ENCODE measurements at regions not wholly inside any gene's neighbourhood (a gene's known extent, or its start where the extent isn't known, plus 50 kb on each side); places are given as distances from the start of the nearest gene placed in this dataset.
A peak's percentile ranks its signal among the peaks of the same experiment; 100 is the strongest.

- Histone ChIP-seq H3K27me3 (no peaks in the 10 kb centered on the region), H3K4me1 (peaks cover 0 to 89% of the 10 kb centered on the region in 2 donors), H3K4me3 (no peak overlapping the region), H3K27ac (peak overlapping the region; percentile 34 to 85), H3K9me3 (no peaks in the 10 kb centered on the region), H3K36me3 (no peaks in the 10 kb centered on the region)
- TF ChIP-seq CTCF (IDR thresholded peaks at IDR 0.05) = no peak
- no peak for DNase-seq (ENCODE audit: low spot score)
Measured at GRCh38 chr1:232555494-232556210, 74.3 kb downstream of the SIPA1L2 start.

GRCh38 chr1:232554409-232554808 lies 75.5 kb downstream of the SIPA1L2 start:
- no peak overlapping the region for H3K4me3 ChIP-seq
- H3K27me3 ChIP-seq = no peaks in the 10 kb centered on the region
- H3K9me3 ChIP-seq = no peaks in the 10 kb centered on the region
- no peaks in the 10 kb centered on the region for H3K36me3 ChIP-seq
- no peak for DNase-seq (ENCODE audit: low spot score)
- peaks cover 0 to 84% of the 10 kb centered on the region in 2 donors for H3K4me1 ChIP-seq
- H3K27ac ChIP-seq = peak overlapping the region; percentile 59 to 85
- no peak for TF ChIP-seq CTCF (IDR thresholded peaks at IDR 0.05)

- no peak overlapping the region for H3K4me3 ChIP-seq
- no peaks in the 10 kb centered on the region for H3K36me3 ChIP-seq
- DNase-seq (ENCODE audit: low spot score) = no peak
- no peak for TF ChIP-seq CTCF (IDR thresholded peaks at IDR 0.05)
- no peaks in the 10 kb centered on the region for H3K27me3 ChIP-seq
- peak overlapping the region; percentile 59 to 85 for H3K27ac ChIP-seq
- no peaks in the 10 kb centered on the region for H3K9me3 ChIP-seq
- H3K4me1 ChIP-seq = peaks cover 0 to 83% of the 10 kb centered on the region in 2 donors
Measured at GRCh38 chr1:232553809-232554208, 76.1 kb downstream of the SIPA1L2 start.

GRCh38 chr1:232553050-232553754 lies 76.7 kb downstream of the SIPA1L2 start:
- Histone ChIP-seq H3K4me3 (peak overlapping the region in 1 of 2 donors; percentile 19), H3K36me3 (no peaks in the 10 kb centered on the region), H3K9me3 (no peaks in the 10 kb centered on the region), H3K27ac (peak overlapping the region; percentile 59 to 85), H3K4me1 (peaks cover 0 to 83% of the 10 kb centered on the region in 2 donors), H3K27me3 (no peaks in the 10 kb centered on the region)
- no peak for TF ChIP-seq CTCF (IDR thresholded peaks at IDR 0.05)
- peak; percentile 83 for DNase-seq (ENCODE audit: low spot score)

GRCh38 chr1:232551386-232551785 lies 78.5 kb downstream of the SIPA1L2 start:
- no peak overlapping the region for H3K4me3 ChIP-seq
- no peaks in the 10 kb centered on the region for H3K36me3 ChIP-seq
- H3K27ac ChIP-seq = peak overlapping the region in 1 of 2 donors; percentile 30
- no peak for DNase-seq (ENCODE audit: low spot score)
- peaks cover 0 to 72% of the 10 kb centered on the region in 2 donors for H3K4me1 ChIP-seq
- no peaks in the 10 kb centered on the region for H3K9me3 ChIP-seq
- no peaks in the 10 kb centered on the region for H3K27me3 ChIP-seq
- TF ChIP-seq CTCF (IDR thresholded peaks at IDR 0.05) = no peak

All from right atrium auricular region (tissue), 2 donors.